A172 (cell line): ENCODE measurements at regions not wholly inside any gene's neighbourhood (a gene's known extent, or its start where the extent isn't known, plus 50 kb on each side); places are given as distances from the start of the nearest gene placed in this dataset.

ENCODE experiments used
- DNase-seq: peaks from one replicate; pipeline ENCODE4 v3.0.0-alpha.2; 2015; ENCODE audit warnings: low spot score

DNA sequence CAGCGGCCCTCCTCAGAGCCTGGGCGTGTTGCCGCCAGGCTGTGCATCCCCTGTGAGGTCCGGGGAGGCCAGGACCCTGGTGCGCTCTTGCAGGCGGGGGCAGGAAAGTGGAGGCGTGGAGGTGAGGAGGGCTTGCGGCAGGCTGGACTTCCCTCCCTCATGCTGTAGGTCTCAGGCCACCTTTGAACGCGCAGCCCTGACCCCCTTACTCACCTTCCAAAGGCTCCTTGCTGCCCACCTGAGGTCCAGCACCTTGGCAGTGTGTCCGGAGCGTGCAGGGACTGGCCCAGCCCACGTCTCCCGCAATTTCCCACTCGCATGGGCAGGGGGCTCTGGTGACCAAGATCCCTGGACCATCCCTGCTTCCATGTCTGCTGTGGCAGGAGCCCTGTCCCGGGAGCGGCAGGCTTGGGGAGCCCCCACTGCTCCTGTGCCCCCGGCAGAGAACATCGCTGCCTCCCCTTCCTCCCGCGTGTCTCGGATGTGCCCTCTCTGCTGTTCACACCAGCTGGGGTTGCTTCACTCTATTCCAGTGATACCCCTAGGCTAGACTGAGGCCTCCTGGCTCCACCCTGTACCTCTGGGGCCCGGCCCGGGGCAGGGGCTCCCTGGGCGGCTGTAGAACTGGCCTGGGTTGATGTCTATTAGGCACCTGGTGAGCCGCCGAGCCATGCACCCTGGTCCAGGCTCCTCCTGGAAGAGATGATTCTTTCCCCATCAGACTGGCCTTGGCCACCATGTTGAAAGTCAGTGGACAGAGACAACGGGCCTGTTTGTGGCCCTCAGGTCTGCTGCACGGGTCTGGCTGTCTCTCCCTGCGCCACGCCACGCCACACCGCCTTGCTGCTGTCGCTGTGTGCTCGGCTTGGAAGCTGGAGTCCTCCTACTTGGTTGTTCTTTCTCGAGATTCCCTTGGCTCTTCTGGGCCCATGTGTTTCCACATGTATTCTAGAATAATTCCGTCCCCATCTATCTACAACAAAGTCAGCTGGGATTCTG lies 95.4 kb upstream of the ADRA2C start:
- DNase-seq = no peak

DNA sequence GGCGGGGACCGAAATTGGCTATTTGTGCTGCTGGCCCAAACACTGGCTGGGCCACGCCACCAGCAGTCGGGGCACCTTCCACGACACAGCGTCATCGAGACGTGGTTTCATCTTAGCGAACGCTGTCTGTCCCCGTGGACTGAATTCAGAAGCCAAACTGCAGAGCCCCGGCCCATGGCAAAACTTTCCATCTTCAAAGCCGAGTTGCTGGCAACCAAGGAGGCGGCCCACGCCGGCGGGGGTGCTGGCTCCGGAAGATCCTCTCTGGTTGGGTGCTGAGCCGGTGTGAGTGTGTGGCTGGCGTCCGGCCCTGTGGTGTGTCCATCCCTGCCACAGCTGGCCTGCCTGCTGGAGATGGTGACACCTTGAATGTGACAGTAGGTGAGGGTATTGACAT lies 96.6 kb upstream of the ADRA2C start:
- no peak for DNase-seq

DNA sequence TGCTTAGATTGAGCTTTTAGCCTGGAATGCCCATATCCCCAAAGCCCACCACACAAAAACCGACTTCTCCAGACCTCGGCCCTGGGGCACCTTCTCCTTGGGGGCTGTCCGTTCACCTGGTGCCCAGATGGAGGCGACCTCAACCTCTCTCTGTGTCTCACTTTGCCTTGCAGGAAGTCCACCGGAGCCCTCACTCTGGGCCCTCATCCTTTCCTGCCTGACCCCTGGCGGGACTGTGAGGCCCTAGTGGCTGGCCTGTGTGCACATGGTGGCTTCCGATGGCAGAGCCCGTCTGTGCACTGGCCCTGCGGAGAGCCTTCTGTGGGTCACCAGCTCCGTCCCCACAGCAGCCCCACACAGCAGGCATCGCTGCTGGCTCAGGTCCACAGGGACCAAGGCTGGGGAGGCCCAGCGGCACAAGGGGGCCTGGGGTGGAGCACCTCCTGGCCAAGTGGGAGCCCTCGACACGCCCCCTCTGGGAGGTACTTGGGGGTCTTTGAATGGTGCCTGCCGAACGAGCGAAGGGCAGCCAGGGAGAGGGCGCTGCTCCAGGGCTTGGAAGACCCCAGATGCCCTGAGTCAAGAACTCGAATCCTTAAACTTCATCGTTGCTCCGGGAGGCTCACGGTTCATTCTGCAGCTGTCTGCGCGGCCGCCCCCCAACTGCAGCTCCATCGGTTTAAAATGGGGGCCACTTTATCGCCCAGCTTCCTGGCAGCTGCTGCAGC lies 97.2 kb upstream of the ADRA2C start:
- DNase-seq = no peak

DNA sequence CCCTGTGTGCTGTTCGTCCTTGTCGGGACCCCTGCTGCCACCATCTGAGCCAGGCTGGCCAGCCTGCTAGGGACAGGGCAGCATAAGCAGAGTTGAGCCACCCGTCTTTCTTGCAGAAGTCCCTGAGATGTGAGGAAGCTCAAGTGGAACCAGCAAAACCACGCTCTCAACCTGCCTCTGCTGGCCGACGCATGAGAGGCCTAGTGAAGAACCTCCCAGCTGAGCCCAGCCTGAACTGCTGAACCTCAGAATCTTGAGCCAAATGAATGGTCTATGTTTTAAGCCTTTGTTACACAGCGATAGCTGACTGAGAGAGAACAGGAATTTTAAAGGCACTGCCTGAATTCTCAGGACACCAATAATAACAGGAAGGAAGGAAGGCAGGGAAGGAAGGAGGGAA lies 98.9 kb upstream of the ADRA2C start:
- DNase-seq = no peak

DNA sequence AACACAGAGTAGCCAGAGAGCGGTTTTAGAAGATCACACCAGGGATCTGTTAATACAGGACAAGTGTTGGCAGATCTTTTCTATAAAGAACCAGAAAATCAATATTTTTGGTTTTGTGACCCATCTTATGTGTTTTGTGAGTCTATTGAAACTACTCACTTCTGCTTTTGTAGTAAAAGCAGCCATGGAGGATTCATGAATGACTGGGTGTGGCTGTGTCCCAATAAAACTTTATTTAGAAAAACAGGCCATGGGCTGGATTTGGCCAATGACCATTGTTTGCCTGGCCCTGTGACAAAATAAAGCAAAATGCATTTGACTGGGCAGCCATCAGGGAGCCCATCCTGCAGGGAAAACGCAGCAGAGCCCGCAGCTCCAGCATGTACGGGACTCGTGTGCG lies 99.9 kb upstream of the ADRA2C start:
- DNase-seq = no peak

DNA sequence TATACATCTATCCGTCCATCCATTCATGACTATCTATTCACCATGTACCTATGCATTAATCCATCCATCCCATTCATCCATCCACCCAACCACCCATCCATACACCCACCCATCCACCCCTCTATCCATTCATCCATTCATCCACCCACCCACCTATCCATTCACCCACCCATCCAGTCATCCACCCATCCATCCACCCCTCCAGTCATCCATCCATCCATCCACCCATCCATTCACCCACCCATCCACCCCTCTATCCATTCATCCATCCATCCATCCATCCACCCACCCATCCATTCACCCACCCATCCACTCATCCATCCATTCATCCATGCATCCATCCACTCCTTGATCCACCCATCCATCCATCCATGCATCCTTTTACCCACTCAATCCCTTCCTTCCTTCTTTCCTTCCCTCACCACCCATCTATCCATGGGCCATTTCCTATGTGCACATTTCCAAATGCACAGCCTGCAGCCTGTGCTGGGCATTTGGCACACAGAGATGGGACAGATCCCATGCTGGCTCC lies 100.8 kb upstream of the ADRA2C start:
- no peak for DNase-seq

DNA sequence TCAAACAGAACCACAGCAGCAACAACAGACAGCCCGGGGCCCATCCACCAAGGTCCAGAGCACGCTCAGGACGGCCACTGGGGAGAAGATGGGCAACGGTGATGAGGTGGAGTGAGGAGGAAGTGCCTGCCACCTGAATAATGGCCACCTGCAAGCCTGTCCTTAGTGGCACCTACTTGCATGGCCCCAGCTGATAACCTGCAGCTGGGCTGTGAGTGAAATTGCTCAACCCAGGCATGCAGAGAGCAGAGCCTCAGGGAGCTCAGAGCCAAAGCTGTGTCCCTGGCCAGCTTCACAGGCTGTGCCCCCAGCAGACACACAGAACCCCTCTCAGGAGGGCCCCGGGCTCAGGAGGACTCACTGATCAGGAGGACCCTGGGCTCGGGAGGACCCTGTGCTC lies 102.4 kb upstream of the ADRA2C start:
- no peak for DNase-seq

DNA sequence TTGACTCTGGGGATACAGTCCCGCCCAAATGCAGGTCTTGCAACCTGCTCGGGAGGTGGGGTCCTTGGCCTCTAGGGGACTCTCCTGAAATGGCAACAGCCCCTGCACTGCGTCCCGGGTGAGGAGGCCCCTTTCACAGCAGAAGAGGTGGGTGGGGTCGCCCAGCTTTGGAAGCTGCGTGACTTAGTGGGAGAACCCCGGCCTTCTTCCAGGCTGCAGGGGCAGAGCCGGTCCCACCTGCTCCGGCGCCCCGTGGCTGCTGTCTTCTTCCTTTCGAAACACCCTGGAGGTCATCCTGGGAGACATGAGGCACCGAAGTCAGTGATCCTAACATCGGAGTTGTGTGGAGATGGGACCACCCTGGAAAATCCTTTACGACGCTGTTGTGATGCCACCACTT lies 103.7 kb upstream of the ADRA2C start:
- no peak for DNase-seq

DNA sequence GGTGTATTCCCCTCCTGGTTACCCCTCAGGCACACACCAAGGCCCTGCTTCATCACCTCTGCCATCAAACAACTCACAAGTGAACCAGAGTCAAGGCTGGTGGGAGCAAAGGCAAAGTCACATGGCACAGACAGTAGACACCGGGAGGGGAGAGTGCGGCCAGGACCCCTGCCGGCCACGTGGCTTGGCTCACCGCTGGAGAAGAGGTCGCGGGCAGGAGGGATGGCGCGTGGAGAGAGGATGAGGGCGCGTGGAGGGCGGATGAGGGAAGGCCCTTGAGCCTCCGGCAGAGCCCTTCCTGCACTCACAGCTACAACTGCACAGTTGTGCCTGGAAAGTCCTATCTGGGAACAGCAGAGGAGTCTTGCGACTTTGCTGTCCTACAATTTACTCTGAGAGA lies 104.2 kb upstream of the ADRA2C start:
- DNase-seq = no peak

DNA sequence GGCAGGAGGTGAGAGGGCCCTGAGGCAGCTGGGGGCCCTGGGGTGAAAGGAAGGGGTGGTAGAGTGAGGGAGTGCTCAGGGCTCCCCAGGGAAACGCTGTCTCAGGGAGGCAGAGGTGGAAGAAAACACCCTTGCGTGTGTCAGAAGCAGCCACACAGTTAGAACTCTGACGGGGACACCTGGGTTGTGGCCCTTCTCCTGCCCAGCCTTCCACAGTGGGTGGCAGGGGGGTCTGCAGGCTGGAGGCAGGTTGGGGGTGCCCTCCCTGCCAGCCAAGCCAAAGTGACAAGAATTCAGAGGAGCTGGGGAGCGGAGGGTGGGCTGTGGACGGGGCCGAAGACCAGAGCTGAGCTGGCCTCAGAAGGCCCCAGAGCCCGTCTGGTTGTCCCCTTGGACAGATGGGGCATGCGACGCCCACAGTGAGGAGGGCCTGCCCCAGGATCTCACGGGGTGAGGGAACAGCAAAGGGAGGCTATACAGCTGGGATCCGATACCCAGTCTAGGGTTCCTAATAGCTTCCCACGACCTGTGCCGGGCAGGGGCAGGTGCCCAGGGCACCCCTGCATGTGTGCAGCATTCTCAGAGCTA lies 105.2 kb upstream of the ADRA2C start:
- DNase-seq = no peak

DNA sequence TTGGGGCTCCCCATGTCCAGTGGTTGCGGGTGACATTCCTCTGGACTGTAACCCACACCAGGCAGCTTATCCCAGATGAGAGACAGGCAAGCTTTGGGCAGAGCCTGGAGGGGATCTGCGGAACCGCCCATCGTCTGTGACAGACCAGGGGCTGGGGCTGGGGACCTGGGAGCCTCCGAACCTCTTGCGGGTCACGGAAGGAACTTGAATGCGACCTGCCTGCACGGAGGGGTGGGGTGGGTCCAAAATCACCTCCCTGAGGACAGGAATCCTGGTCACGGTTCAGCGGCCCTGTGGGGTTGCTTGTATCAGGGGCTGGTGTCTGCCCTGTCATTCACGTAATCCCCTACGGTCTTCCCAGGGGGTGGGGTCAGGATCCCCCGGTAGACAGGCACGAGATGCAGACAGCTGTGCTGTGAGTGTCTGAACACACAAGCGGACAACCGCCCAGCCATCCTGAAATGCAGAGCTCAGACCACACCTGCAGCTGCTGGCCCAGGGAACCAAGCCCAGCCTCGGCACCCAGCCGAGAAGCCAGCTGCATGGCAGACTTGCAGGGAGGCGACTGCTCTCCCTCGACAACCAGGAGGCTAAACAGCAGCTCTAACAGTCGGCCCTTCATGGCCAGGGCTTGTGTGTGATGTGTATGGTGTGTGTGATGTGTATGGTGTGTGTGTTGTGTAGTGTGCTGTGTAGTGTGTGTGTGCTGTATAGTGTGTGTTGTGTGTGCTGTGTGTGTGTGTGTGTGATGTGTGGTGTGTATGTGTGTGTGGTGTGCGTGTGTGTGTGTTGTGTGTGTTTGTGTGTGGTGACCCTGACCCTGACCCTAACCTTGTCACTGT lies 105.9 kb upstream of the ADRA2C start:
- no peak for DNase-seq

DNA sequence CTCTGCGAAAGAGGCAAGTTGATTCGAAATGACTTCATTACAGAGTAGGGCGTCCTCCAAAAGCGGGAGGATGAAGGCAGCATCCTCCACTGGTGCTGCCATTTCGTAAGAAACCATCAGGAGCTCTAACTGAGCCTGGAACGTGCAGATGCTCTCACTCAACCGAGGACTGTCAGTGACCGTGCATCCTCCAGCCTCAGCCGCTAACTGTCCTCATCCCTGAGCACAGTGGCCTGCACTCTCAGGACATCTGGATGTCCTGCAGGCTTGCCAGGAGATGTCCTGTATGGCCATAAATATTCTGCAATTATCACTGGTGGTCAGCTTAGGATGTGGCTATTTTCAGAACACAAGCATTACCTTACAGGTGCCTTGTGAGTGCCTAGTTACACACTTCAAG lies 107.1 kb upstream of the ADRA2C start:
- DNase-seq = no peak

DNA sequence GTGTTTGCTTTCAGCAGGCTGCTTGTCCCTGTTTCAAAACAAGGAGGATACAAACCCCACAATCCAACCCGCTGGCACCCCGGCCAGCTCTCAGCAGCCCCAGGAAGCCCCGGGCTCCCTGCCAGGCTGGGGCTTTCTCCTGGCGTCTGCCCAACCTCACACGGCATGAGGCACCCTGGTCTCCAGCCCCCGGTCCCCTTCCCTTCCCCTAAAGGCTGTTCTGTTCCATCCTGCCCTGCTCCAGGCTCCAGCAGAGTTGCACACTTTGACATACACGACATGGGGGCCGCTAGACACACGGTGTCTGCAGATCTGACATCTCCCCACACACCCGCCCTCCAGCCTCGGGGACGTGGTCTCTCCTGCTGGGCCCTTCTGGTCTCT lies 107.7 kb upstream of the ADRA2C start:
- DNase-seq = no peak

DNA sequence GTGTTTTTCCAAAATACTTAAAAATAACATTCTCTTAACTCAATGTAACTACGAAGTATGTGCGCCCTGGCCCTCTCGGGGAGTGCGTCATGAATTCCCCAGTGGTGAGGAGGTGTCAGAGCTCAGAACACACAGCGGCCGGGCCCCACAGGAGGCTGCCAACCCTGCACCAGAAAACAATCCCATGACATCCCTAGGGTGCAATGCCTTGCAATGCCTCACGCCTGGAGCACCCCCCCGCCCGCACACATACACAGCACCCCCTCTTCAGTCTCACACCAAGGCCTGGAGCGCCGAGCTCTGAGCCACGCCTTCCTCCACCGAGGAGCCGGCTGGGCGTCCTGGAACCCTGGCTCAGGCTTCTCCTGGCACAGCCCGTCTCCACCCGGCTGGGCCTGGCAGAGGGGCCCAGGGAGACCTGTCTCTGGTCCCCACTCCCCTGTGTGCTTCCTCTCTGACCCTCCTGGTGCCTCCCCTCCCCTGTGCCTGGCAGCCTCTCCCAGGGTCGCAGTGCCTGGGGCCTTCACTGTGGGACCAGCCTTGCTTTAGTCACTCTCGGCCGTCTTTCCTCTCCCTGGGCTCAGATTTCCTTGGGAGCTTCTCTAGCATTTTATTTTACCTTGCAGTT lies 108.2 kb upstream of the ADRA2C start:
- no peak for DNase-seq

DNA sequence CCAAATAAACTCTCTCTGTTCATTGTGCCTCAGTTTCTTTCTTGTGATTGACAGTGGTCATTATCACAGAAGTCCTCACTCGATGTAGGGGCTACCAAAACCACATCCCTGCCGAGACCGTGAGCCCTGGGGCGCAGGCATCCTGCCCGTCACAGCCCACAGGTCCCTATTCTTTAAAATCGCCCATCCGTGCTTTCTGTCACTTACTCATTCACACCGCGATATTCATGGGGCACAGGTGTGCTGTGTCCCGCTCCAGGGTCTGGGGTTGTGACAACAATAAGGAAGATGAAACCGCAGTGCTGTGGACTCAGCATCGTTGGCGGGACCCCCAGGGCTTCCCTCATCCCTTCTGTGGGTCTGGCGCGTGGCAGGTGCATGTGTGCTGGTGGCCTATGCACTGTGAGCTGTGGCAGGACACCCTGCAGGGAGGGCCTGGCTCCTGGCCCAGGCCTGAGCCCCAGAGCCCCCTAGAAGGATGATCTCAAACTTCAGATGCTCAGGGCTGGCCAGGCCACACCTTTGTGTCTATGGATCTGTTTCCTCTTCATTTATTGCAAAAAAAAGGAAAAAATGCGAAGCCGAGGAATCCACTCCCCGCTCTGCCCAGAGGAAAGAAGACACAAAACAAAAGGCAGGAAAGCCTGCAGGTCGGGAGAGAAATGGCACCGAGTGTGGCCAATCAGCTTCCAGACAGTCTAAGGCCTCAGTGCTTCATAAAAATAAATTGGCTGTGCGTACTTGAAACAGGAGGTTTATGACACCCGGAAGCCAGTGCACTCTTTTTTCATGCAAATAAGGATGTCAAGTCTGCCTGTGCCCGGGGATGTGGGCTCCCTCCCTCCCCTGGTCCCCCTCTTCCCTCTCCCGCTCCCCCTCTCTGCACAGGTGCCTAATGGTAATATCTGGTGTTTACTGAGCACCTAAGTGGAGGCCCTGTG lies 109.5 kb upstream of the ADRA2C start:
- no peak for DNase-seq

DNA sequence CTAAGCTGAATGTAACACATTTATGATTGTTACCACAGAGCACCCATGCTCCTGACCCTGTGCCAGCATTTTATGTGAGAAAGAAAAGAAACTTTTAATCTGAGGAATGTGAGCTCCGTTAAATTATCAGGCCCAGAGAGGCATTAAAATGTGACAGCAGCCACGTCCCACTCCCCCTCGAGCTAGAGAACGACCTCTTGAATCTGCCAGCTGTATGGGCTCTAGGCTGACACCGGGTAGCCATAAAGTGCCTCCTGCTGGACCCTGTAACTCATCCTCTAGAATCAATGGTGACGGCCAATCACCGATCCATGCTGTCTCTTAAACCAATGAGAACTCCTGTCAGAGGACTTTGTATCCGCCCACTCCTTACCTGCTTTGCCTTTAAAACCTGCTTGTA lies 110.2 kb upstream of the ADRA2C start:
- DNase-seq = no peak

DNA sequence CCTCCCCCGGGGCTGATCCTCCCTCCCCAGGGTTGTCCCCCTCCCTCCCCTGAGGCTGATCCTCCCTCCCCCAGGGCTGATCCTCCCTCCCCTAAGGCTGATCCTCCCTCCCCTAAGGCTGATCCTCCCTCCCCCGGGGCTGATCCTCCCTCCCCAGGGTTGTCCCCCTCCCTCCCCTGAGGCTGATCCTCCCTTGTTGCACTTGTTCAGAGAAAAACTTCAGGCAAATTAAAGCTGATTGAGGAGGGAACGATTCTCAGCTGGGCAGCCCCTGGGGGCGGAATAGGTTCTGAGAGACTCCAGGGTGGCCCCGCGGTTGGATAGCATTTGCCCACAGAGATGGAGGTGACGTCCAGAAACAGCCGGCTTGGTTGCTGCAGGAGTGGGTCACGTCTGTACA lies 110.7 kb upstream of the ADRA2C start:
- DNase-seq = no peak

DNA sequence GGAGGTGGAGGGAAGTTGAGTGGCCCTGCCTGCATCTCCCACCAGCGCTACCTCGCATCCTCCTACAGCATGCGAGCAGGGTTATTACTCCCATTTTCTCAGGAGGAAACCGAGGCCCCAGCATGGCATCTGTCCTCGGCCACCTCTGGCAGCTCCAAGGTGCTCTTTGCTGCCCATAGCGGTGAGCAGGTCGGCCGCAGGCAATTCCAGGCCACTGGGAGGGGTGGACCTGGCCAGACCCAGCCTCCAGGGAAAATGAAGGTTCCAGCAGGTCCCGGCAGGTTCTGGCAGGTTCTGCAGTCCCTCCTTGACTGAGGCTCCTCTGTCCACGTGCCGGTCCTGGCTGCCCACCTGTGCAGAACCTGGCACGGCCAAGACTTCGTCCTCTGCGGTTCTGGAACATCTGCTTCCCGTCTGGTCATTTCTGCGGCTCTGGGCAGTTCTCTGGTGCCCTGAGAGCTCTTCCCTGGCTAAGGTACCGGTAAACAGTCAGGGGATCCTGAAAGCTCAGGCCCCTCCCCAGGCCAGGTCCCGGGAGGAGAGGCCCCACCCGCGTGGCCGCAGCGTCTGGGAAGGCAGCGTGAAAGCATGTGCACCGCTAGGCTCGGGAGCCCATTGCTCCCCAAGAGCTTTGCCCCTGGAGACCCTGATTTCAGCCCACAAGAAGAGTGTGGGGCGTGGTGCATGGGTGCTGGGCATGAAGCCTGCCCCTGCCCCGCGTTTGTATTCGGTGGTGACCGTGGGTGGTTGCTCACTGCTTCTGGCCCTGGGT lies 112.0 kb upstream of the ADRA2C start:
- DNase-seq = no peak

DNA sequence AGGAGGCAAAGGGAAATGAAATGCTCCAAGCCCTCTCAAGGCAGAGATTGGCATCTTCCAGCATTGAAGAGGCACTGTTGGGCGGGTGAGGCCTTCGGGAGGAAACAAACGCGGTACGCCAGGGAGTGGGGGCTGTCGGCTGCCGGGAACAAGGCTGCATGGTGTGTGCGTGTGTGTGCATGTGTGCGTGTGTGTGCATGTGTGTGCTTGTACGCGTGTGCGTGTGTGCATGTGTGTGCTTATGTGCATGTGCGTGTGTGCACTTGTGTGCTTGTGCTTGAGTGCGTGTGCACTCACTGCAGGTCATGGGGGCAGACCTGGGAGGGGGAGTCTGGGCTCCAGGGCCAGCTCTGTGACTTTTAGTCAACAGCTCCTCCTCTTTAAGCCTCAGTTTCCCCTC lies 113.6 kb upstream of the ADRA2C start:
- DNase-seq = no peak
